ENCODE measurements at regions not wholly inside any gene's neighbourhood (a gene's known extent, or its start where the extent isn't known, plus 50 kb on each side); places are given as distances from the start of the nearest gene placed in this dataset.

DNA sequence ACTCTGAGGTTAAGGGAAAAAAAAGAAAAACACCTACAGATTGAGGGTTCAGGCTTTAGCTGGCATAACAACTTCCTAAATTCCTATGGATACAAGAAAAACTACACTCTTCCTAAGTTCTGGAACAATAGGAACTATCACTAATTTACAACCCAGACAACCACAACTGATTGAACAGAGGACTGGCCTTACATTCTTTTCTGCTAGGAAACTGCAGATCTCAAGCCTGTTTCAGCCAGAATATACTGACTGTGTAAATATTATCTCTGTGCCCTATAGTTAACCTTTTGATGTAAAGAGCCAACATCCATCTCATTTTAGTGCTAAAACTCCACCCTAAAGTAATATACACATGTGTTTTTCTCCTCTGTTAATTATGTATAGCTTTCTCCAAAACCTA, 1186.5 kb upstream of the TMPRSS15 start:
- TF ChIP-seq POLR2A (IDR thresholded peaks at IDR 0.05) (no peak), POLR2AphosphoS5 (IDR thresholded peaks at IDR 0.05) (no peak)
- TF ChIP-seq, protein P1, sequence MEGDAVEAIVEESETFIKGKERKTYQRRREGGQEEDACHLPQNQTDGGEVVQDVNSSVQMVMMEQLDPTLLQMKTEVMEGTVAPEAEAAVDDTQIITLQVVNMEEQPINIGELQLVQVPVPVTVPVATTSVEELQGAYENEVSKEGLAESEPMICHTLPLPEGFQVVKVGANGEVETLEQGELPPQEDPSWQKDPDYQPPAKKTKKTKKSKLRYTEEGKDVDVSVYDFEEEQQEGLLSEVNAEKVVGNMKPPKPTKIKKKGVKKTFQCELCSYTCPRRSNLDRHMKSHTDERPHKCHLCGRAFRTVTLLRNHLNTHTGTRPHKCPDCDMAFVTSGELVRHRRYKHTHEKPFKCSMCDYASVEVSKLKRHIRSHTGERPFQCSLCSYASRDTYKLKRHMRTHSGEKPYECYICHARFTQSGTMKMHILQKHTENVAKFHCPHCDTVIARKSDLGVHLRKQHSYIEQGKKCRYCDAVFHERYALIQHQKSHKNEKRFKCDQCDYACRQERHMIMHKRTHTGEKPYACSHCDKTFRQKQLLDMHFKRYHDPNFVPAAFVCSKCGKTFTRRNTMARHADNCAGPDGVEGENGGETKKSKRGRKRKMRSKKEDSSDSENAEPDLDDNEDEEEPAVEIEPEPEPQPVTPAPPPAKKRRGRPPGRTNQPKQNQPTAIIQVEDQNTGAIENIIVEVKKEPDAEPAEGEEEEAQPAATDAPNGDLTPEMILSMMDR (IDR thresholded peaks at IDR 0.05) = no peak
